ENCODE measurements at regions not wholly inside any gene's neighbourhood (a gene's known extent, or its start where the extent isn't known, plus 50 kb on each side); places are given as distances from the start of the nearest gene placed in this dataset.

DNA sequence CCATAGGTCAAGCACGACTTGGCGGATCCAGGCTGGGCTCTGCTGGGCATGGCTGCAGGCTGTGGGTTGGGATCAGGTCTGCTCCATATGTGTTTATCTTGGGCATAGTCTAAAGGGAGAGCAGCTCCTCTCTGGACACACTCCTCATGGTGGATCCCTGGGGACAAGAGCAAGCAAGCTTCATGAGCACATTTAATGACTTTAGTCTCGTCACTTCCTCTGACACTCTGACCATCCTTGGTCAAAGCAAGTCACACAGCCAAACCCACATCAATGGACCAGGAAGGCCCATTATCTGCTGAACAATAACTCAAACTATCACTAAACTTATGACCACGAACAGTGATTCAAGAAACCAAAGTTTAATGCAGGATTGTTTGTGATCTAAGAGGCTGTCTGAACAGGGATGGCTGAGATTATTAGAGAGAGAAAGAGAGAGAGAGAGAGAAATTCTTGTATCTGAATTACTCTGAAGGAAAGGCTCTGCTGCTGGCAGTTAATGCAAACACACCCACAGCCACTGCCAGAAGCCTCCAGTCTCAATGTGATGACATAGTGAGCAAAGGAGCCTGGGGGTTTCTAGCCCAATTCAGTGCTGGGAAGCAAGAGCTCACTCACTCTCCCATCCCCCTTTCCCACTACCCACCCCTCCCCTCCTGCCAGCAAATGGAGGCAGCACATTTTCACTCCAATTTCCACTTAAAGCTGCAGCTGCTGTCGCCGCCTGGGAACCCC is 490.2 kb upstream of the SULF2 start (continued):
- TF ChIP-seq DPF2 (IDR thresholded peaks at IDR 0.05) = peak; percentile 46; the same call in 1 of the 2 replicates
- peak; percentile 77 for TF ChIP-seq NR2F1 (conservative IDR thresholded peaks at IDR 0.05)
- 0 out of 2 replicates have a peak, but pooled peaks have one; percentile 17 for TF ChIP-seq GABPA (IDR thresholded peaks at IDR 0.05; ENCODE audit: low read depth)
- TF ChIP-seq MYB (IDR thresholded peaks at IDR 0.05; ENCODE audit: borderline replicate concordance, low read depth, low read length) = no peak
- no peak for TF ChIP-seq HSF1 (IDR thresholded peaks at IDR 0.05; ENCODE audit: low read depth, low read length)
- TF ChIP-seq YY1 (IDR thresholded peaks at IDR 0.05; ENCODE audit: low read depth, low read length) = 0 out of 2 replicates have a peak, but pooled peaks have one; percentile 33
- TF ChIP-seq IKZF1 (conservative IDR thresholded peaks at IDR 0.05) = peak; percentile 38
- no peak for TF ChIP-seq TCF12 (IDR thresholded peaks at IDR 0.05; ENCODE audit: low read depth, low read length)
- TF ChIP-seq MTA2 (IDR thresholded peaks at IDR 0.05; ENCODE audit: low read depth) = peak; percentile 92
- TF ChIP-seq ATF7 (IDR thresholded peaks at IDR 0.05; ENCODE audit: low read depth) = peak; percentile 59; the same call in 1 of the 2 replicates

DNA sequence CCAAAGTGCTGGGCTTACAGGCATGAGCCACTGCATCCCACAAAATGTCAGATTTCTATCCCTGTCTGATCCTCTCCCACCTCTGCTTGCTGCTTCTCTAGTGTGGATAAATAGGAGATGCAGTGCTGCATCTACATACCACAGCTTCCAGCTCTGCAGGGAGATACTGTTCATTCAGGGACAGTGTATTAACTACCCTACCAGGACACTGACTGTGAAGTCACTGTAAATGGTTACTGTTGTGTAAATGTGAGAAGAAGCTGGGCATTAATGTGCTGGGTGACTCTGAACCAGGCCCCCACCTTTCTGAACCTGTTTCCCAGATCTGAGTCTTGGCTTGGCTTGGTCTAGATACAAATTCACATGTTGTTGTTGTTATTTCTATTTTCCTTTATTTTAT is 488.6 kb upstream of the SULF2 start:
- no peak for ATAC-seq
- H3K79me2 ChIP-seq (ENCODE audit: control insufficient read depth, insufficient read depth, low read length) = no peaks in the 10 kb centered on the region
- no peak for DNase-seq (ENCODE audit: low read depth, low spot score)
- intact Hi-C loops (cut with micrococcal nuclease; ENCODE audit: unreplicated experiment) = no loop called here
- no peak overlapping the region for H2AFZ ChIP-seq (ENCODE audit: control insufficient read depth, low read depth, low read length)
- H4K20me1 ChIP-seq (ENCODE audit: control insufficient read depth, insufficient read depth) = no peaks in the 10 kb centered on the region
- RAD21 ChIA-PET (ENCODE audit: unreplicated experiment) = no interaction called here
- no TSS peak for BruUV-seq (replicated peaks)
- H3K9me3 ChIP-seq (replicated peaks; ENCODE audit: control insufficient read depth, insufficient read depth, low read length) = no peaks in the 10 kb centered on the region
- H3K27ac ChIP-seq (ENCODE audit: control insufficient read depth, insufficient read depth) = no peak overlapping the region
- TF ChIP-seq, protein P1, sequence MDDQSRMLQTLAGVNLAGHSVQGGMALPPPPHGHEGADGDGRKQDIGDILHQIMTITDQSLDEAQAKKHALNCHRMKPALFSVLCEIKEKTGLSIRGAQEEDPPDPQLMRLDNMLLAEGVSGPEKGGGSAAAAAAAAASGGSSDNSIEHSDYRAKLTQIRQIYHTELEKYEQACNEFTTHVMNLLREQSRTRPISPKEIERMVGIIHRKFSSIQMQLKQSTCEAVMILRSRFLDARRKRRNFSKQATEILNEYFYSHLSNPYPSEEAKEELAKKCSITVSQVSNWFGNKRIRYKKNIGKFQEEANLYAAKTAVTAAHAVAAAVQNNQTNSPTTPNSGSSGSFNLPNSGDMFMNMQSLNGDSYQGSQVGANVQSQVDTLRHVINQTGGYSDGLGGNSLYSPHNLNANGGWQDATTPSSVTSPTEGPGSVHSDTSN (IDR thresholded peaks at IDR 0.05; ENCODE audit: insufficient replicate concordance, low read depth, low read length) = no peak
- TF ChIP-seq NFIC (IDR thresholded peaks at IDR 0.05; ENCODE audit: low read depth, low read length) (no peak), GATAD2B (conservative IDR thresholded peaks at IDR 0.05; ENCODE audit: low read depth) (no peak), SP1 (IDR thresholded peaks at IDR 0.05; ENCODE audit: low read depth, low read length) (no peak)
- CTCF ChIA-PET = no interaction called here
- H3K4me1 ChIP-seq (ENCODE audit: control insufficient read depth, insufficient read depth, low read length) = no peaks in the 10 kb centered on the region
- SMC1A ChIA-PET (ENCODE audit: uncharacterized antibody, unreplicated experiment) = no interaction called here
- no peak overlapping the region for H3K4me2 ChIP-seq (ENCODE audit: control insufficient read depth, insufficient read depth)
- POLR2A ChIA-PET = no interaction called here
- no peak for FAIRE-seq
- no peak overlapping the region for H3K4me3 ChIP-seq
- H3K9ac ChIP-seq (ENCODE audit: control insufficient read depth, insufficient read depth, low read length) = no peak overlapping the region
- no peaks in the 10 kb centered on the region for H3K36me3 ChIP-seq (ENCODE audit: control insufficient read depth in 2 of 2, insufficient read depth in 2 of 2, low read length in 1 of 2)
- no peaks in the 10 kb centered on the region for H3K27me3 ChIP-seq (replicated peaks in 1 of 2; ENCODE audit: control insufficient read depth in 2 of 2, insufficient read depth in 2 of 2, low read length in 1 of 2)
- in situ Hi-C loops (cut with MboI) = no loop called here
